A549 (cell line): ENCODE measurements at regions not wholly inside any gene's neighbourhood (a gene's known extent, or its start where the extent isn't known, plus 50 kb on each side); places are given as distances from the start of the nearest gene placed in this dataset.

Experiments
- ATAC-seq, 2 experiments: fragments of 200-7000 bp in 1 of 2; fragments of >200 bp in 1 of 2; cut with Nextera tagmentation in 1 of 2; cut with Tn5 transposase in 1 of 2; 3 replicates each; pipeline versions ENCODE4 v1.8.0 to v1.9.1; 2018 to 2020; ENCODE audit warnings: mild to moderate bottlenecking in 1 of 2, moderate library complexity in 1 of 2
- CTCF ChIA-PET: fragments of 300-600 bp; sonication (Branson Sonifier 250); formaldehyde crosslinking; extraction: SDS; loops from one replicate; lab custom pipeline; 2021; ENCODE audit warnings: antibody characterized with exemption, inconsistent platforms; lab: Yijun Ruan, JAX
- POLR2A ChIA-PET: fragments of 350-600 bp; formaldehyde crosslinking; extraction: SDS; loops from one replicate; lab custom pipeline; 2021; ENCODE audit warnings: antibody characterized with exemption, inconsistent platforms; lab: Yijun Ruan, JAX
- DNase-seq, 2 experiments: peaks; one replicate each; pipeline versions ENCODE4 v3.0.0 to v3.0.0-alpha.2; 2011 to 2016; ENCODE audit warnings: low read depth in 1 of 2, low spot score in 1 of 2
- FAIRE-seq: peaks from 2 replicates; lab custom pipeline; 2011; peaks lifted over from hg19 to GRCh38; lab: Jason Lieb, UNC
- H3K27ac ChIP-seq, 2 experiments: fragments of >200 bp; sonication (Bioruptor Twin); formaldehyde crosslinking; 3 replicates each; pipeline ENCODE4 v1.5.1; 2016 to 2017
- H3K4me1 ChIP-seq: fragments of >200 bp; sonication (Bioruptor Twin); formaldehyde crosslinking; 3 replicates; pipeline ENCODE4 v1.6.1; 2016
- H3K4me2 ChIP-seq: fragments of >200 bp; sonication (Bioruptor Twin); formaldehyde crosslinking; 3 replicates; pipeline ENCODE4 v1.6.1; 2016
- H3K4me3 ChIP-seq: fragments of >200 bp; sonication (Bioruptor Twin); formaldehyde crosslinking; 3 replicates; pipeline ENCODE4 v1.5.1; 2016
- H3K9me3 ChIP-seq: fragments of >200 bp; sonication (Bioruptor Twin); formaldehyde crosslinking; 3 replicates; pipeline ENCODE4 v1.6.1; 2016
- ATOH8 ChIP-seq: fragments of 250-450 bp; sonication (Bioruptor Pico); IDR thresholded peaks from 2 replicates; pipeline ENCODE4 v1.5.0; 2020; ENCODE audit warnings: low read depth, mild to moderate bottlenecking, moderate library complexity
- BHLHE40 ChIP-seq: IDR thresholded peaks from 2 replicates; pipeline ENCODE4 v1.6.1; 2012; ENCODE audit warnings: low read depth, low read length, inconsistent platforms
- ELK1 ChIP-seq: fragments of 150-350 bp; IDR thresholded peaks from 2 replicates; pipeline ENCODE4 v1.6.1; 2014; ENCODE audit warnings: low read depth, mild to moderate bottlenecking, low read length
- FOXS1 ChIP-seq: fragments of 250-450 bp; sonication (Bioruptor Pico); IDR thresholded peaks from 2 replicates; pipeline ENCODE4 v1.5.0; 2020; ENCODE audit warnings: mild to moderate bottlenecking, moderate library complexity
- GATA3 ChIP-seq: IDR thresholded peaks from 2 replicates; pipeline ENCODE4 v1.6.1; 2012; ENCODE audit warnings: borderline replicate concordance
- HOXA7 ChIP-seq: fragments of 250-450 bp; sonication (Bioruptor Pico); IDR thresholded peaks from 2 replicates; pipeline ENCODE4 v1.5.0; 2020; ENCODE audit warnings: mild to moderate bottlenecking, moderate library complexity
- HOXB5 ChIP-seq: fragments of 250-450 bp; sonication (Bioruptor Pico); IDR thresholded peaks from 2 replicates; pipeline ENCODE4 v1.5.0; 2020; ENCODE audit warnings: mild to moderate bottlenecking, moderate library complexity
- JUNB ChIP-seq: fragments of >200 bp; sonication (Bioruptor Twin); formaldehyde crosslinking; IDR thresholded peaks from 2 replicates; pipeline ENCODE4 v1.6.1; 2016
- KDM5A ChIP-seq: fragments of 200-600 bp; sonication (generic); IDR thresholded peaks from 2 replicates; pipeline ENCODE4 v1.6.1; 2016; ENCODE audit warnings: antibody characterized with exemption, mild to moderate bottlenecking
- MAX ChIP-seq: IDR thresholded peaks from 2 replicates; pipeline ENCODE4 v1.6.1; 2012
- NFE2L2 ChIP-seq: fragments of 150-350 bp; conservative IDR thresholded peaks from 2 replicates; pipeline ENCODE4 v1.6.1; 2014; ENCODE audit warnings: low read length
- POLR2AphosphoS2 ChIP-seq: conservative IDR thresholded peaks from 2 replicates; pipeline ENCODE4 v1.6.1; 2012; ENCODE audit warnings: low read length, improper control_type of control experiment, inconsistent platforms
- RNF2 ChIP-seq: fragments of 200-600 bp; sonication (generic); IDR thresholded peaks from 2 replicates; pipeline ENCODE4 v1.6.1; 2016; ENCODE audit warnings: low read depth, mild to moderate bottlenecking, antibody characterized with exemption, moderate library complexity, borderline replicate concordance
- SMC3 ChIP-seq: fragments of >200 bp; sonication (Bioruptor Twin); formaldehyde crosslinking; IDR thresholded peaks from 3 replicates; pipeline ENCODE4 v1.6.1; 2018; ENCODE audit warnings: inconsistent platforms
- ZC3H11A ChIP-seq: fragments of 450-650 bp; IDR thresholded peaks from 2 replicates; pipeline ENCODE4 v1.6.1; 2014; ENCODE audit warnings: antibody characterized with exemption, mild to moderate bottlenecking
- WGBS: methylation state at CpG from one replicate; pipeline ENCODE4 v1.1.6; 2017; ENCODE audit errors: missing lambda C conversion rate; 5-methylcytosine and 5-hydroxymethylcytosine counted together
- TF ChIP-seq, protein P1 (sequence below): fragments of >200 bp; sonication (Bioruptor Twin); formaldehyde crosslinking; IDR thresholded peaks from 3 replicates; pipeline ENCODE4 v1.6.1; 2016
- TF ChIP-seq, protein P2 (sequence below): fragments of 200-600 bp; sonication (generic); IDR thresholded peaks from 2 replicates; pipeline ENCODE4 v1.6.1; 2016; ENCODE audit warnings: antibody characterized with exemption, mild to moderate bottlenecking, moderate library complexity
- TF ChIP-seq, protein P3 (sequence below): fragments of >200 bp; sonication (Bioruptor Twin); formaldehyde crosslinking; IDR thresholded peaks from 2 replicates; pipeline ENCODE4 v1.6.1; 2016

DNA sequence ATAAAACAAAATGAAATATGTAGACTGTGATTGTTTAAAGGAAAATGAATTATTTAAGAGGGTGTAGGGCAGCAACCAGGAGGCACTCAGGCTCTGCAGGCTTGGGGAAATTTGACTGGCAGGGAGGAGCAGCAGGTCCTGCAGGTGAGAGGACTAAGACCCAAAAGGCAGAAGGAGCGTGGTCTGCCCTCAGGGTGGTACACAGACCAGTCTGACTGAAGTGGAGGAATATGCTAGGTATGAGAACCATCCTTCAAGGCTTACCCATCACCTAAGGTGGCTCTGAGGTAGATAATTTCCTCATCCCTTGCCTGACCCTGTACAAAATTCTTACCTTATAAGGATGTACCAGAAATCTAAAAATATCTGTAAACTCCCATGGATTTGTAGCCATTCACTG lies 261.3 kb upstream of the RASGEF1B start:
- Histone ChIP-seq H3K9me3 (no peaks in the 10 kb centered on the region), H3K4me2 (no peak overlapping the region), H3K4me3 (no peak overlapping the region), H3K4me1 (no peaks in the 10 kb centered on the region), H3K27ac (no peak overlapping the region)
- no peak for ATAC-seq
- CTCF ChIA-PET: no interaction called here
- FAIRE-seq: no peak
- 0% methylated on average over 1 of the region's 1 CpG for WGBS
- no peak for DNase-seq
- POLR2A ChIA-PET: no interaction called here
- TF ChIP-seq, protein P1, sequence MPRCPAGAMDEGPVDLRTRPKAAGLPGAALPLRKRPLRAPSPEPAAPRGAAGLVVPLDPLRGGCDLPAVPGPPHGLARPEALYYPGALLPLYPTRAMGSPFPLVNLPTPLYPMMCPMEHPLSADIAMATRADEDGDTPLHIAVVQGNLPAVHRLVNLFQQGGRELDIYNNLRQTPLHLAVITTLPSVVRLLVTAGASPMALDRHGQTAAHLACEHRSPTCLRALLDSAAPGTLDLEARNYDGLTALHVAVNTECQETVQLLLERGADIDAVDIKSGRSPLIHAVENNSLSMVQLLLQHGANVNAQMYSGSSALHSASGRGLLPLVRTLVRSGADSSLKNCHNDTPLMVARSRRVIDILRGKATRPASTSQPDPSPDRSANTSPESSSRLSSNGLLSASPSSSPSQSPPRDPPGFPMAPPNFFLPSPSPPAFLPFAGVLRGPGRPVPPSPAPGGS: no peak

GRCh38 chr4:81724925-81725329 lies 253.2 kb upstream of the RASGEF1B start:
- Histone ChIP-seq H3K4me2 (no peak overlapping the region), H3K27ac (no peak overlapping the region), H3K4me1 (no peaks in the 10 kb centered on the region), H3K9me3 (no peaks in the 10 kb centered on the region), H3K4me3 (no peak overlapping the region)
- WGBS: 34% methylated on average over 2 of the region's 2 CpGs
- POLR2A ChIA-PET: no interaction called here
- CTCF ChIA-PET: no interaction called here
- DNase-seq (no peak), ATAC-seq (no peak), FAIRE-seq (no peak)
- TF ChIP-seq ATOH8 (no peak), MAX (no peak), HOXB5 (CRISPR knock-in tag) (no peak), ZC3H11A (no peak), SMC3 (no peak)
- TF ChIP-seq, protein P2, sequence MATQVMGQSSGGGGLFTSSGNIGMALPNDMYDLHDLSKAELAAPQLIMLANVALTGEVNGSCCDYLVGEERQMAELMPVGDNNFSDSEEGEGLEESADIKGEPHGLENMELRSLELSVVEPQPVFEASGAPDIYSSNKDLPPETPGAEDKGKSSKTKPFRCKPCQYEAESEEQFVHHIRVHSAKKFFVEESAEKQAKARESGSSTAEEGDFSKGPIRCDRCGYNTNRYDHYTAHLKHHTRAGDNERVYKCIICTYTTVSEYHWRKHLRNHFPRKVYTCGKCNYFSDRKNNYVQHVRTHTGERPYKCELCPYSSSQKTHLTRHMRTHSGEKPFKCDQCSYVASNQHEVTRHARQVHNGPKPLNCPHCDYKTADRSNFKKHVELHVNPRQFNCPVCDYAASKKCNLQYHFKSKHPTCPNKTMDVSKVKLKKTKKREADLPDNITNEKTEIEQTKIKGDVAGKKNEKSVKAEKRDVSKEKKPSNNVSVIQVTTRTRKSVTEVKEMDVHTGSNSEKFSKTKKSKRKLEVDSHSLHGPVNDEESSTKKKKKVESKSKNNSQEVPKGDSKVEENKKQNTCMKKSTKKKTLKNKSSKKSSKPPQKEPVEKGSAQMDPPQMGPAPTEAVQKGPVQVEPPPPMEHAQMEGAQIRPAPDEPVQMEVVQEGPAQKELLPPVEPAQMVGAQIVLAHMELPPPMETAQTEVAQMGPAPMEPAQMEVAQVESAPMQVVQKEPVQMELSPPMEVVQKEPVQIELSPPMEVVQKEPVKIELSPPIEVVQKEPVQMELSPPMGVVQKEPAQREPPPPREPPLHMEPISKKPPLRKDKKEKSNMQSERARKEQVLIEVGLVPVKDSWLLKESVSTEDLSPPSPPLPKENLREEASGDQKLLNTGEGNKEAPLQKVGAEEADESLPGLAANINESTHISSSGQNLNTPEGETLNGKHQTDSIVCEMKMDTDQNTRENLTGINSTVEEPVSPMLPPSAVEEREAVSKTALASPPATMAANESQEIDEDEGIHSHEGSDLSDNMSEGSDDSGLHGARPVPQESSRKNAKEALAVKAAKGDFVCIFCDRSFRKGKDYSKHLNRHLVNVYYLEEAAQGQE: no peak

DNA sequence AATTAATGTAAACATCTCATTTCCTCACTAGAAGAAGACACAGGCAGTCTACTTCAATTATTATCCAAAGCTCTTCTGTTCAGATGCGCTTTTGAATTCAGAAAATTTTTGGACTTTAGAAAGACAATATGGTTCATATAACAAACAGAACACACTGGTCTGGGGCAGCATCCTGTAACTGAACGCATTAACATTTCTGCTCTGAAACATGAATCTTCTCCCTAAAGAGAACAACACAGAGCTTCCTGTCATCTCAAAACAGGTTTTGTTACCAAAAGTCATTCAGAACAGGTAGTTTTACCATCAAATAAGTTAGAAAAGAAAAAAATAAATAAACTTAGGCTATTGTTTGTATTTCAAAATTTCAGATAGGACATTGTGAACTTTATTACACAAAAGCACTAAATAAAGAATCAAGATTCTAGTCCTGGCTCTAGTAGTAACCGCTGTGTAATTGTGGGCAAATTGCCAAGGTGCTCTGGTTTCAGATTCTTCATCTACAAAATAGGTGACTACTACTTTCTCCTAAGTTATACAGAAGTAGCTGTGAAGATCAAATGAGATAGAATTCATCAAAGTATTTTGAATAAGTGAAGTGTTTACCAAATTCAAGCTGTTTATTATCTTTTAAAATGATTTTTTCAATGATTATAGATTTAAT lies 252.3 kb upstream of the RASGEF1B start:
- no peak for TF ChIP-seq POLR2AphosphoS2
- H3K27ac ChIP-seq: no peak overlapping the region
- no peak for ATAC-seq
- no peak for FAIRE-seq
- 60% methylated on average over 3 of the region's 3 CpGs for WGBS
- POLR2A ChIA-PET: no interaction called here
- H3K4me2 ChIP-seq: no peak overlapping the region
- H3K4me1 ChIP-seq: no peaks in the 10 kb centered on the region
- H3K4me3 ChIP-seq: no peak overlapping the region
- H3K9me3 ChIP-seq: no peaks in the 10 kb centered on the region
- no peak for DNase-seq
- CTCF ChIA-PET: no interaction called here

GRCh38 chr4:81723019-81723884 lies 251.5 kb upstream of the RASGEF1B start:
- Histone ChIP-seq H3K9me3 (no peaks in the 10 kb centered on the region), H3K4me2 (no peak overlapping the region), H3K4me1 (no peaks in the 10 kb centered on the region), H3K4me3 (no peak overlapping the region), H3K27ac (no peak overlapping the region)
- 44% methylated on average over 3 of the region's 3 CpGs for WGBS
- POLR2A ChIA-PET: no interaction called here
- TF ChIP-seq GATA3 (no peak), KDM5A (no peak), FOXS1 (CRISPR knock-in tag) (no peak), BHLHE40 (no peak), ELK1 (no peak), NFE2L2 (no peak), JUNB (no peak), HOXA7 (CRISPR knock-in tag) (no peak), RNF2 (no peak)
- TF ChIP-seq, protein P1: no peak
- TF ChIP-seq, protein P3, sequence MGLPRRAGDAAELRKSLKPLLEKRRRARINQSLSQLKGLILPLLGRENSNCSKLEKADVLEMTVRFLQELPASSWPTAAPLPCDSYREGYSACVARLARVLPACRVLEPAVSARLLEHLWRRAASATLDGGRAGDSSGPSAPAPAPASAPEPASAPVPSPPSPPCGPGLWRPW: no peak
- DNase-seq (no peak), ATAC-seq (no peak), FAIRE-seq (no peak)
- CTCF ChIA-PET: no interaction called here
